Trophoblast cell (in vitro differentiated cells and primary cell): ENCODE measurements at regions not wholly inside any gene's neighbourhood (a gene's known extent, or its start where the extent isn't known, plus 50 kb on each side); places are given as distances from the start of the nearest gene placed in this dataset.

Experiments used
- DNase-seq, 2 donors: peaks; one replicate each; pipeline ENCODE4 v3.0.0-alpha.2; 2016
- H2AFZ ChIP-seq: 2 replicates; pipeline ENCODE4 v1.6.1; 2013; ENCODE audit warnings: low read length, moderate library complexity, mild to moderate bottlenecking; ENCODE audit not compliant: insufficient read depth, poor library complexity
- H2AK5ac ChIP-seq: 2 replicates; pipeline ENCODE4 v1.6.1; 2013; ENCODE audit warnings: mild to moderate bottlenecking, low read length
- H2BK120ac ChIP-seq: 2 replicates; pipeline ENCODE4 v1.6.1; 2013; ENCODE audit warnings: low read length, mild to moderate bottlenecking, moderate library complexity; ENCODE audit not compliant: insufficient read depth, poor library complexity
- H2BK12ac ChIP-seq: 2 replicates; pipeline ENCODE4 v1.6.1; 2013; ENCODE audit warnings: mild to moderate bottlenecking, low read length, moderate library complexity
- H2BK5ac ChIP-seq: 2 replicates; pipeline ENCODE4 v1.6.1; 2013; ENCODE audit warnings: low read length, low read depth, moderate library complexity, mild to moderate bottlenecking; ENCODE audit not compliant: poor library complexity
- H3K14ac ChIP-seq: 2 replicates; pipeline ENCODE4 v1.6.1; 2013; ENCODE audit warnings: mild to moderate bottlenecking, low read length
- H3K18ac ChIP-seq: 2 replicates; pipeline ENCODE4 v1.6.1; 2013; ENCODE audit warnings: mild to moderate bottlenecking, low read length
- H3K23ac ChIP-seq: 2 replicates; pipeline ENCODE4 v1.6.1; 2013; ENCODE audit warnings: low read length
- H3K27ac ChIP-seq: 2 replicates; pipeline ENCODE4 v1.5.1; 2013; ENCODE audit warnings: low read depth, mild to moderate bottlenecking, inconsistent platforms, low read length, moderate library complexity
- H3K27me3 ChIP-seq: 2 replicates; pipeline ENCODE4 v1.6.1; 2013; ENCODE audit warnings: inconsistent platforms, mild to moderate bottlenecking, low read length, moderate library complexity; ENCODE audit not compliant: insufficient read depth
- H3K36me3 ChIP-seq, 2 experiments: 1 replicate in 1 of 2; 2 replicates in 1 of 2; pipeline ENCODE4 v1.6.1; 2013; ENCODE audit warnings: low read length in 2 of 2, mild to moderate bottlenecking in 2 of 2, moderate library complexity in 1 of 2; ENCODE audit not compliant: insufficient read depth in 2 of 2, control insufficient read depth in 1 of 2
- H3K4ac ChIP-seq: 2 replicates; pipeline ENCODE4 v1.6.1; 2013; ENCODE audit warnings: low read depth, mild to moderate bottlenecking, low read length, moderate library complexity
- H3K4me1 ChIP-seq, 2 experiments: 1 replicate in 1 of 2; 2 replicates in 1 of 2; pipeline ENCODE4 v1.6.1; 2013; ENCODE audit warnings: low read length in 2 of 2, mild to moderate bottlenecking in 2 of 2, moderate library complexity in 1 of 2; ENCODE audit not compliant: insufficient read depth in 2 of 2, control insufficient read depth in 1 of 2
- H3K4me2 ChIP-seq: 2 replicates; pipeline ENCODE4 v1.6.1; 2013; ENCODE audit warnings: inconsistent platforms, mild to moderate bottlenecking, low read length, moderate library complexity
- H3K4me3 ChIP-seq: 2 replicates; pipeline ENCODE4 v1.5.1; 2013; ENCODE audit warnings: mild to moderate bottlenecking, low read depth, low read length, inconsistent platforms
- H3K79me1 ChIP-seq: one replicate; pipeline ENCODE4 v1.6.1; 2013; ENCODE audit warnings: low read length
- H3K79me2 ChIP-seq: 2 replicates; pipeline ENCODE4 v1.6.1; 2013; ENCODE audit warnings: low read length, mild to moderate bottlenecking; ENCODE audit not compliant: control insufficient read depth, insufficient read depth, poor library complexity
- H3K9ac ChIP-seq: 2 replicates; pipeline ENCODE4 v1.6.1; 2013; ENCODE audit warnings: mild to moderate bottlenecking, low read length
- H3K9me3 ChIP-seq: 2 replicates; pipeline ENCODE4 v1.6.1; 2013; ENCODE audit warnings: low read depth, mild to moderate bottlenecking, control low read depth, inconsistent platforms, low read length; ENCODE audit not compliant: insufficient read depth
- H4K12ac ChIP-seq: 2 replicates; pipeline ENCODE4 v1.6.1; 2013; ENCODE audit warnings: low read depth, mild to moderate bottlenecking, low read length, moderate library complexity
- H4K8ac ChIP-seq: 2 replicates; pipeline ENCODE4 v1.6.1; 2013; ENCODE audit warnings: low read depth, mild to moderate bottlenecking, low read length, moderate library complexity
- H4K91ac ChIP-seq: one replicate; pipeline ENCODE4 v1.6.1; 2013; ENCODE audit warnings: low read depth, mild to moderate bottlenecking, low read length, moderate library complexity
- WGBS: extraction: QIAGEN DNeasy Blood & Tissue Kit; methylation state at CpG from one replicate; pipeline ENCODE4 v1.1.7; 2013; ENCODE audit warnings: missing lambda C conversion rate; ENCODE audit not compliant: insufficient read length, insufficient coverage; ENCODE audit errors: extremely low coverage; 5-methylcytosine and 5-hydroxymethylcytosine counted together

DNA sequence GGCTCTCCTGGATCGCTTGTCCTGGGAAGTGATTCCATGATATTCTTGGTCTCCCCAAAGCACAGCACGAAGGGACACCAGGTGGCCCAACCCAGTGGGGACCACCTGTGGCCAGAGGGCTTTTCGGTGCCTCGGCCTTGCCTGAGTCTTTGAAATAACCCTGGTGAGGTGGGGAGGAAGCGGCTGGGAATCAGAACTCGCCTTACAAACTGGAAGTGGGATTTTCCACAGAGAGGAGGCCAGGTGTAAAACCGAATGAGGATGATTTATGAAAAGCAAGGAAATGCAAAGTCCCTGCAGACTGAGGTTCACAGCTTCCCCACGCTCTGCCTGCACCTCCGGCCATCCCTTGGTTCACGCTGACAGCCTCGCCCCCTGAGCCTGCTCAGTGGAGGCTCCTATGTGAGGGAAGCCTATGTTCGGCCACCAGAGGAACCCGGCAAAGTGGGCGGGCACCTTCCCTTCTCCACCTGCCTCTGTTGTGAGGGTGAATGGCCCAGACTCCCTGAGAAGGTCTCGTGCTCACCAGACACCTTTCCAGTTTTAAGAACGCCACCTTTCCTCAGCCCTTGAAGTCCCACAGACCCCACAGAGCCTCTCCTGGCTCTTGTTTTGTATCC, 133.8 kb upstream of the CST7 start:
- no peak overlapping the region for H3K23ac ChIP-seq
- H2BK12ac ChIP-seq: no peak overlapping the region
- no peak overlapping the region for H3K9ac ChIP-seq
- H3K4me1 ChIP-seq: no peaks in the 10 kb centered on the region
- H4K12ac ChIP-seq: no peak overlapping the region
- no peaks in the 10 kb centered on the region for H3K36me3 ChIP-seq
- no peaks in the 10 kb centered on the region for H3K79me1 ChIP-seq
- H3K27me3 ChIP-seq: no peaks in the 10 kb centered on the region
- H2AK5ac ChIP-seq: no peak overlapping the region
- no peak overlapping the region for H2BK120ac ChIP-seq
- no peak overlapping the region for H3K18ac ChIP-seq
- peaks cover 10% of the 10 kb centered on the region for H3K9me3 ChIP-seq
- H3K4ac ChIP-seq: no peak overlapping the region
- no peak overlapping the region for H2AFZ ChIP-seq
- H4K91ac ChIP-seq: no peak overlapping the region
- no peak overlapping the region for H3K4me3 ChIP-seq
- no peak overlapping the region for H2BK5ac ChIP-seq
- no peak overlapping the region for H3K14ac ChIP-seq
- no peaks in the 10 kb centered on the region for H3K79me2 ChIP-seq
- no peak overlapping the region for H4K8ac ChIP-seq
- no peak overlapping the region for H3K4me2 ChIP-seq
- DNase-seq: no peak
- whole genome bisulfite sequencing: no CpG with 5 or more reads among the region's 16 CpGs
- H3K27ac ChIP-seq: no peak overlapping the region

DNA sequence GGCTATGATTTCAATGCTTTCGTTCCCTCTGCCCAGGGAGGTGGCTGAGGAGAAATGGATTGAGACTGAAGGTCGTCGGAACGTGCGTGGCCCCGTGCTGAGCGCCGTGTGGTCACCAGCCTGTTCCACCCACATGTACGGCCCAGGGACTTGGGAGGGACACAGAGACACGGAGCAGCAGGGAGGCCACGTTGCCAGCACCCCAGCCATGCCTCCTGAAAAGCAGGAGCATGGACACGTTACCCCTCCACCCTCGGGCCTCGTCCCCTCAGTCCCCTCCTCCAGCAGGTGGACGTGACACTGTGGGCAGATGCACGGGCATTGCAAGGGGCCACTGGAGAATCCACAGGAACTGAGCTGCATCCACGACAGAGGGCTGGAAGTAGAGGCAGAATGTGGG, 133.1 kb upstream of the CST7 start:
- Histone ChIP-seq H3K9ac (no peak overlapping the region), H3K27ac (no peak overlapping the region), H2BK12ac (no peak overlapping the region), H3K18ac (no peak overlapping the region), H2BK5ac (no peak overlapping the region), H3K14ac (no peak overlapping the region), H3K79me1 (no peaks in the 10 kb centered on the region), H3K4me3 (peak overlapping the region; percentile 55), H2BK120ac (no peak overlapping the region), H4K12ac (no peak overlapping the region), H4K91ac (no peak overlapping the region), H3K4ac (no peak overlapping the region), H3K27me3 (no peaks in the 10 kb centered on the region), H3K4me2 (no peak overlapping the region), H2AK5ac (no peak overlapping the region), H2AFZ (no peak overlapping the region), H3K9me3 (peaks cover 10% of the 10 kb centered on the region), H3K4me1 (no peaks in the 10 kb centered on the region), H4K8ac (no peak overlapping the region), H3K79me2 (no peaks in the 10 kb centered on the region), H3K36me3 (no peaks in the 10 kb centered on the region), H3K23ac (no peak overlapping the region)
- DNase-seq: no peak
- no CpG with 5 or more reads among the region's 17 CpGs for WGBS

DNA sequence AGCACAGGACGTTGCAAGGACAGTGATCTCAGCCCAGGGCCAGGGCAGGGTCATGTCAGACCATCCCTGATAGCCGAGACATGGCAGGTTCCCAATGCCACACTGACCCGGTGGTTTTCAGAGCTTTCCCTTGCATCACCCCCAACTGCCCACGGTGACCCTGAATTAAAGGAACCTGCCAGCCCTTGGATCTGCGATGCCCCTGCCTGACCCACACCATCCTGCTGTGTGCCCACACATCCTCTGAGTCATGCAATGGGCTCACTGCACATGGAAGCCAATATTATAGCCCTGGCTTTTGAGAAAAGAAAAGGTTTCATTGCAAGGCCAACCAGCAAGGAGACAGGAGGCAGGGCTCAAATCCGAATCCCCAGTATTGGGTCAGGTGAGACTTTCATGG, 132.6 kb upstream of the CST7 start:
- H3K14ac ChIP-seq: no peak overlapping the region
- H3K9me3 ChIP-seq: peaks cover 10% of the 10 kb centered on the region
- H3K9ac ChIP-seq: no peak overlapping the region
- H2BK120ac ChIP-seq: no peak overlapping the region
- no peak for DNase-seq
- H4K91ac ChIP-seq: no peak overlapping the region
- no peak overlapping the region for H3K27ac ChIP-seq
- no peaks in the 10 kb centered on the region for H3K36me3 ChIP-seq
- H2AK5ac ChIP-seq: no peak overlapping the region
- no peak overlapping the region for H4K8ac ChIP-seq
- H2BK12ac ChIP-seq: no peak overlapping the region
- H3K4ac ChIP-seq: no peak overlapping the region
- H3K4me1 ChIP-seq: no peaks in the 10 kb centered on the region
- no peak overlapping the region for H2AFZ ChIP-seq
- no peaks in the 10 kb centered on the region for H3K27me3 ChIP-seq
- no peaks in the 10 kb centered on the region for H3K79me1 ChIP-seq
- no peak overlapping the region for H3K23ac ChIP-seq
- no peak overlapping the region for H3K4me2 ChIP-seq
- no peak overlapping the region for H2BK5ac ChIP-seq
- no CpG with 5 or more reads among the region's 6 CpGs for WGBS
- no peak overlapping the region for H3K18ac ChIP-seq
- no peak overlapping the region for H3K4me3 ChIP-seq
- no peak overlapping the region for H4K12ac ChIP-seq
- no peaks in the 10 kb centered on the region for H3K79me2 ChIP-seq

DNA sequence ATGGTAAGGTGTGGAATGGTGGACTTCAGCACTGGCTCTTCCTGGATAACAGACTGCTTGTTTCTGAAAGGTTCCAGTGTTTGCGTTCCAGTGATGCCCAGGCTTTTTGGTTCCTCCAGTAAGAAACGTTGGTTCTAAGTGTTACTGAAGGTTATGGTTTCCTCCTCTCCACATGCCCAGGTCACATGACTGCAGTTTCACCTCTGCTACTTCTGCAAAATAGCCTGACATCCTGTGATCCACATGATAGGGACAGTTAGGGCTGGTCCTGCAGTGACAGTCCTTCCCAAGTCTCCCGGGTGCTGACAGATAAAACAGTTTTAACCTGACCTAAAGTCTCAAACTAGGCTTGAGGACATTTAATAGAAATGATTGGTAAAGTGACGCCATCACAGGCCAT, 132.2 kb upstream of the CST7 start:
- no peak overlapping the region for H2AFZ ChIP-seq
- H4K12ac ChIP-seq: no peak overlapping the region
- H2BK120ac ChIP-seq: no peak overlapping the region
- no peak overlapping the region for H3K4ac ChIP-seq
- no CpG with 5 or more reads among the region's 4 CpGs for WGBS
- no peaks in the 10 kb centered on the region for H3K36me3 ChIP-seq
- H3K27ac ChIP-seq: no peak overlapping the region
- no peaks in the 10 kb centered on the region for H3K27me3 ChIP-seq
- H3K23ac ChIP-seq: no peak overlapping the region
- H4K8ac ChIP-seq: no peak overlapping the region
- no peak overlapping the region for H2BK12ac ChIP-seq
- no peak overlapping the region for H4K91ac ChIP-seq
- peaks cover 10% of the 10 kb centered on the region for H3K9me3 ChIP-seq
- H2AK5ac ChIP-seq: no peak overlapping the region
- H3K79me1 ChIP-seq: no peaks in the 10 kb centered on the region
- DNase-seq: peak in 1 of 2 donors; percentile 11
- no peak overlapping the region for H3K4me2 ChIP-seq
- no peak overlapping the region for H2BK5ac ChIP-seq
- no peaks in the 10 kb centered on the region for H3K4me1 ChIP-seq
- no peak overlapping the region for H3K4me3 ChIP-seq
- H3K18ac ChIP-seq: no peak overlapping the region
- no peak overlapping the region for H3K9ac ChIP-seq
- no peak overlapping the region for H3K14ac ChIP-seq
- no peaks in the 10 kb centered on the region for H3K79me2 ChIP-seq
